Retinal pigment epithelial cell (primary cell): ENCODE measurements at regions not wholly inside any gene's neighbourhood (a gene's known extent, or its start where the extent isn't known, plus 50 kb on each side); places are given as distances from the start of the nearest gene placed in this dataset.

Experiments
- DNase-seq: peaks from one replicate; pipeline ENCODE4 v3.0.0-alpha.2; 2010; ENCODE audit warnings: low read depth
- H3K4me3 ChIP-seq: 2 replicates; pipeline ENCODE4 v1.5.1; 2011; ENCODE audit warnings: mild to moderate bottlenecking, low read length, control low read depth, moderate library complexity
- TF ChIP-seq, protein P1 (sequence below): conservative IDR thresholded peaks from 2 replicates; pipeline ENCODE4 v1.5.1; 2011; ENCODE audit warnings: low read depth, low read length, control low read depth, inconsistent platforms

- no peak for DNase-seq
- TF ChIP-seq, protein P1, sequence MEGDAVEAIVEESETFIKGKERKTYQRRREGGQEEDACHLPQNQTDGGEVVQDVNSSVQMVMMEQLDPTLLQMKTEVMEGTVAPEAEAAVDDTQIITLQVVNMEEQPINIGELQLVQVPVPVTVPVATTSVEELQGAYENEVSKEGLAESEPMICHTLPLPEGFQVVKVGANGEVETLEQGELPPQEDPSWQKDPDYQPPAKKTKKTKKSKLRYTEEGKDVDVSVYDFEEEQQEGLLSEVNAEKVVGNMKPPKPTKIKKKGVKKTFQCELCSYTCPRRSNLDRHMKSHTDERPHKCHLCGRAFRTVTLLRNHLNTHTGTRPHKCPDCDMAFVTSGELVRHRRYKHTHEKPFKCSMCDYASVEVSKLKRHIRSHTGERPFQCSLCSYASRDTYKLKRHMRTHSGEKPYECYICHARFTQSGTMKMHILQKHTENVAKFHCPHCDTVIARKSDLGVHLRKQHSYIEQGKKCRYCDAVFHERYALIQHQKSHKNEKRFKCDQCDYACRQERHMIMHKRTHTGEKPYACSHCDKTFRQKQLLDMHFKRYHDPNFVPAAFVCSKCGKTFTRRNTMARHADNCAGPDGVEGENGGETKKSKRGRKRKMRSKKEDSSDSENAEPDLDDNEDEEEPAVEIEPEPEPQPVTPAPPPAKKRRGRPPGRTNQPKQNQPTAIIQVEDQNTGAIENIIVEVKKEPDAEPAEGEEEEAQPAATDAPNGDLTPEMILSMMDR = no peak
- no peak overlapping the region for H3K4me3 ChIP-seq
Measured at GRCh38 chr2:62362561-62362960, 143.4 kb downstream of the TMEM17 start.

GRCh38 chr2:62361964-62362363 is 144.0 kb downstream of the TMEM17 start:
- DNase-seq = no peak
- TF ChIP-seq, protein P1 = no peak
- no peak overlapping the region for H3K4me3 ChIP-seq

DNA sequence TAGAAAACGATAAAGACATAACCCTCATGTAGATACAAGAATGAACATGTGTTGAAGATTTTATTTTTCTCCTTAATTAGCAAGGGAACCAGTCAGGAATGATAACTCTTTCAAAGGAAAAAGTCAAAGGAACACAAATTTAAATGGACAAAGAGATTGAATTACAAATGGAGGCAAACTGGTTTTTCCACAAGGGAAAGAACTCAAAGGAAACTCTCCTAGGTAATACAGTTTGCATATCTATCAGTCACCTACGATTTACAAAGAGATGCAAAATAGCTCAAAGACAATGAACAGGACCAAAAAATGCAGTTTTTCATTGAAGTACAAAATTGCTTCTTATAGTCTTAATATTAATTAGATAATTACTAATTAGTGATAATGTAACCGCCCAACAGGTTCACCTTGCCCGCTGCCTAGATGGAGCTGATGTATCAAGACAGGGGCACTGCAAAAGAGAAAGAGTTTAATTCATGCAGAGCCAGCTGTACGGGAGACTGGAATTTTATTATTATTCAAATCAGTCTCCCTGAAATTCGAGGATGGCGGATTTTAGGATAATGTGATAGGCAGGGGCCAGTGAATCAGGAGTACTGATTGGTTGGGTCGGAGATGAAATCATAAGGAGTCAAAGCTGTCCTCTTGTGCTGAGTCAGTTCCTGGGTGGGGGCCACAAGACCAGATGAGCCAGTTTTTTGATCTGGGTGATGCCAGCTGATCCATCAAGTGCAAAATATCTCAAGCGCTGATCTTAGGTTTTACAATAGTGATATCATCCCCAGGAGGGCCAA is 151.0 kb downstream of the TMEM17 start:
- no peak overlapping the region for H3K4me3 ChIP-seq

DNA sequence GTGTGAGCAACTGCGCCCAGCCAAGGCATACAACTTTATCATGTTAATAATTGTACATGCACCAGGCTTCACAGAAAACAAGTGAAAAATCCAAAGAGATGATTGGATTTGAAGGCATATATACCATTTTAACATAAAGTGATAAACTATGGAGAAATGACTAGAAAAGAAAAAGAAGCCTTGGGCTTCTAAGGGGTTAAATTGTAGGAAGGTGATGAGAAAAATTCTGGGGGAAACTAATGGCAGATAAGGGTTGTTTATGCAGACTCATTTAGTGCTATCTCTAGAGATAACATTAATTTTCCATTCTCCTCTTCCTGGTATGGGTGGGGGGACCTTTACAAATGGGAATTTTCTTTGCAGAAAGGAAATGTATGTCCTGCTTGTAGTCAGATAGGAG is 154.0 kb downstream of the TMEM17 start:
- TF ChIP-seq, protein P1 = no peak
- H3K4me3 ChIP-seq = no peak overlapping the region
- no peak for DNase-seq

More for the DNA sequence above, 151.0 kb downstream of the TMEM17 start:
- TF ChIP-seq, protein P1 = no peak
- no peak for DNase-seq

DNA sequence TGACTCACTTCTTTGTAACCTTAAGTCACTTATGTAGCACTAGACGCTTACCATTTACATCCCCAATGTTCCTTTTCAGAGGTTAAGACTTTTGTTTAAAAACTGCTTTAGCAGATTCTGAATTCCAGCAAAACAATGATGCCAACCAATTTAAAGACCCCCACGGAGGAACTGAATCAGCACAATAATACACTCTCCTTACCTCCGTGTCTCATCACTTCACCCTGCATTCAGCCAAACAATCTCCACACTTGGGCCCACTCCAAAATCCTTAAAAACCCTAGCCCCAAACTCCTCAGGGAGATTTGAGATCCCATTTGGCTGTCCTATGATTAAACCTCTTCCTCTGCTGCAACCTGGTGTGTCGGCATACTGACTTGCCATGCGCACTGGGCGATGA is 153.9 kb downstream of the B3GNT2 start:
- TF ChIP-seq, protein P1 = no peak
- no peak for DNase-seq
- no peak overlapping the region for H3K4me3 ChIP-seq

- no peak overlapping the region for H3K4me3 ChIP-seq
- TF ChIP-seq, protein P1 = no peak
- DNase-seq = no peak
Measured at GRCh38 chr2:62348700-62349099, 152.8 kb downstream of the B3GNT2 start.
